Right hindlimb (tissue), 1 donor: ENCODE measurements at regions not wholly inside any gene's neighbourhood (a gene's known extent, or its start where the extent isn't known, plus 50 kb on each side); places are given as distances from the start of the nearest gene placed in this dataset.
"Not testable (repeated sequence)": the region's sequence is repeated elsewhere in the genome, so short reads cannot be mapped to it uniquely, and the experiment has no call there.

Source experiments
- DNase-seq: peaks from one replicate; pipeline ENCODE4 v3.0.0-alpha.2; 2018

DNA sequence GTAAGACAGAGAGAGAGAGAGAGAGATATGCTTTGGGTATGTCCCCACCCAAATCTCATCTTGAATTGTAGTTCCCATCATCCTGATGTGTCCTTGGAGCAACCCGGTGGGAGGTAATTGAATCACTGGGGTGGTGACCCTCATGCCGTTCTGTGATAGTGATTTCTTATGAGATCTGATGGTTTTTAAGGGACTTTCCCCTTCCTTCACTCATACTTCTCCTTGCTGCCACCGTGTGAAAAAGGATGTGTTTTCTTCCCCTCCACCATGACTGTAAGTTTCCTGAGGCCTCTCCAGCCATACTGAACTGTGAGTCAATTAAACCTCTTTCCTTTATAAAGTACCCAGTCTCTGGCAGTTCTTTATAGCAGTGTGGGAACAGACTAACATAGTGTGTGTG is 60.3 kb downstream of the EOMES start:
- no peak for DNase-seq

- peak; percentile 43 for DNase-seq
Observed at GRCh38 chr3:27659279-27660021, 62.7 kb downstream of the EOMES start.

GRCh38 chr3:27658741-27659140 is 63.4 kb downstream of the EOMES start:
- DNase-seq, result no peak

DNA sequence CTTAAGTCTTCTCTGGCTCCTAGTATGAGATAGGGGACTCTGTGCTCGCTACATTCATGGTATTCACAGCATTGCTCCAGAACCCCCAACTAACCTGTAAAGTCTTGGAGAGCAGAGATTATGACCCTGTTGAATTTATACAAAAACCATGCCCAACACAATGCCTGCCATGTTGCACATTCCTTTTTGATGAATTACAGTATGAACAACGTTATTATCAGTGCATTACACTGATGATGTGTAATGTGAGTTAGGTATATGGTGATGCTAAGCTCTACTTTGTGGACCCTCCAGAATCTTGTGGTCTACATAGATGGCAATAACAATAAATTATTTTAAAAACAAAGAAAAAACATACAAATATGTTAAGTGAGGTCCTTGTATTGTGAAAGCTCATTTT is 64.3 kb downstream of the EOMES start:
- DNase-seq, result no peak

DNA sequence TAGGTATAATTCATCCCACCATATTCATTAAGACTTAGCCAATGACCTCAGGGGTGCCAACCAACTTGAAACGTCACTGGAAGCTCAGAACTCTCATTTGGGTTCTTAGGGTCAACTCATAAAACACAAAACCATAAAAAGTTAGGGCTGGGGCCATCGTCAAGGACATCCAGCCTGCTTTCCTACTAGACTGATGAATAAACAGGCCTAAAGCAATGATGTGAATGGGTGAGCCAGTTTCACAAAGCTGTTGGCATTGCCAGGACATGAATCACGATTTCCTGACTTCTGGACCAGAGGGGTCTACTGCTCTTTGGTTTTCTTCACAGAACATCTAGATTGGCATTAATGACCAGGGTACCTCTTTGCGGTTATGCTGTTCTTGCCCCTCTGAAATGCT is 64.7 kb downstream of the EOMES start:
- DNase-seq, result no peak

DNA sequence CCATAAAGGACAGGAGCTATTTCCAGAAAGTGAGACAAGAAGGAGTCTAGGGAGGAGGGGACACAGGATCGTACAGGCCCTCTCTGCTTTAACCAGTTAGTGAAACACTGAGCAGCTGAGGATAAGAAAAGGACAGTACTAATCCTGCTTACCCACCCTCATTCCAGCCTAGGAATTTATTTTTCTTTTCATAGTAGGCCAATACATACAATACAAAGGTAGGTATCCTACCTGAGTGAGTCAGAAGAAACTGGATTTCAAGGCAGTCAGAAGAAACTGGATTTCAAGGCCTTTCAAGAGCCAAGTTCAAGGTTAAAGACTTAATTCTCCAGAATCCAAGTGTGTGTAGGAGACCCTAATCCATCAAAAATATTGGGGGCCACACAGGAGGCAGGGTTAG is 65.3 kb downstream of the EOMES start:
- DNase-seq, result no peak

DNA sequence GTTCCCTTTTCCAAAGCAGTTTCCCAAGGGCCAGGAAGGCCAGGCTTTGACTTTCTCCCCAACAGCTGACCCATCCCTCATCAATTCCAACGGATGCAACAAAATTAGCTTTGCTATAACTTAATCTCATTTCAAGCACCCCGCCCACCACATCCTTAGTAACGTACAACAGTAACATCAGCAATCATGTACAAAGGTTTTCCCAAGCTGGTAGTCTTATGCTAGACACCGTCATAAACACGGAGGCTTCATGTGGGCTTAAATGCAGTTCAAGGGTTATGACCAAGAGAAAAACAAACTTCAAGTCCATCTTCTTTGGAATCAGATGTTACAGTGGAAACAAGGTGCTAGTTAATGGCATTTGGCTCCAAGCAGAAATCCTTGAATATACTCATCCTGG is 66.6 kb downstream of the EOMES start:
- no peak for DNase-seq

GRCh38 chr3:27653803-27654558 is 68.1 kb downstream of the EOMES start:
- no peak for DNase-seq

- DNase-seq, result no peak
Observed at GRCh38 chr3:27649277-27649676, 72.8 kb downstream of the EOMES start.

DNA sequence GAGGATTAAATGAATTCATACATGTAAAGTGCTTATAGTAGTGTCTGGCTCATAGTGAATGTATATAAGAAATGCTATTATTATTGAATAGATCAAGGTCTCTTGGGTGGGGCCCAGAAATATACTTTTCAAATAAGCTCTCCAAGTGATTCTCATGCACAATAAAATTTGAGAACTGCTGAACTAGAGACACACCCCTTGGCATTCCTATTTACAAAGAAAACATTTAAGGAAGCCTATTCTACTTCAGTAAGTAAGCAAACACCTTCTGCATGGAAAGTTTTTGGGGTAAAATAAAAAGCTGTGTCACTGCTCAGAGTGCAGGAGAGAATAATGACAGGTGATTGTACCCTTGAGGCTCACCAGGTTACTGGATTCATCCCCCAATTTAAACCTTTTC is 75.2 kb downstream of the EOMES start:
- DNase-seq, result no peak

GRCh38 chr3:27644941-27645340 is 77.2 kb downstream of the EOMES start:
- no peak for DNase-seq

- DNase-seq, result no peak
Observed at GRCh38 chr3:27643355-27643754, 78.8 kb downstream of the EOMES start.

GRCh38 chr3:27642796-27643195 is 79.3 kb downstream of the EOMES start:
- DNase-seq, result no peak

DNA sequence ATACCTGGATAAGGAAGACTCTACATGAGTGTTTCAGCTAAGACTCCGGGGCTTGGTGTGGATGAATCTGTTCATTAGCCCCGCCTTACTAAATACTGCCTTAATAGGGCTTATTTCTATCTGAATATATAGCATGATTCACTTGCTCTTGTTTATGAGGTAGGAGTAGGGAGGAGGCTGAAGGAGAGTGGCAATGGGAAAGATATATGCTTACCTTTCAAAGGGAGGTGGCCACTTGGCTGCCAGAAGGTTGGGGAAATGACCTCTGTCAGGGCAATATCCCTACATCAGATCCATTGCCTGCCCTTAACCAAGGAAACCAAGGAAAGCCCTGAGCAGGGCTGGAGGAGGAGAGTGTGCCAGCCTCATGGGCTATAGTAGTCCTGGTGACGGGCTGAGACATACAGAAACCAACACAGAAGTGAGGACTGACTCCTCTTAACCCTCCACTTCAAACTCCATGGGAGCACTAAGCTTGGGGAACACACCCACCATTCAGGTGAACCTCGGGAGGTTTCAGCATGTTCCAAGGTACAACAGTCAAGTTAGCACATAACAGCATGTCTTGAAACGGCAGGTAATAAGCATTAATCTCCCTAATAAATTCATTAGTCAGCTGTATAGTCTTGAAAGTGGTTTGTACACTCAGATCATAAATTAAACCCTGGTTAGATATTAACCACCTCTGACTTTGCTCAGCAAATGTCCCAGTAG is 80.1 kb downstream of the EOMES start:
- DNase-seq, result no peak

DNA sequence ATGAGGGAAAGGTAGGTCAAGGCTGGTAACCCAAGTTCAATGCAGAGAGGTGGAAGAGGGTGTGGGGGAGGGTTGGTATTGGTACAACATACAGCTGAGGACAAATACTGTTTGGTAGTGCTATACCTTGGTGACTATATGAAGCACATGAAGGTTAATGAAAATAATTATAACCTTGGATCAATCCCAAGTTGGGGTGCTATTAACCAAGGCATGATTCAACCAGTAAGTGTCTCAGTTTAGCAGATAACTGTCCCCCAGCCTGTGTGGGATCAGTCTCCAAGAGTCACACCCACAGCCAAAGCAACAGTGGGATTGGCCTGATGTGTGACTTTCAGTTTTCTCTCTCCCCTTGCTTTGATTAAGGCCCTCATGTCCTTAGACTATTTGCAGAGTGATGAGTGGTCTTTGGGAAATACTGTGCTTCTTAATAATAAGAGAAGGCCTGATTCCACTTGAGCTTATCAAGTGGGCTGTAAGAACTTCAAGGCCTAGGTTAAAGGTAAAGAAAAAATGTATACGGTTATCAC is 80.8 kb downstream of the EOMES start:
- no peak for DNase-seq

DNA sequence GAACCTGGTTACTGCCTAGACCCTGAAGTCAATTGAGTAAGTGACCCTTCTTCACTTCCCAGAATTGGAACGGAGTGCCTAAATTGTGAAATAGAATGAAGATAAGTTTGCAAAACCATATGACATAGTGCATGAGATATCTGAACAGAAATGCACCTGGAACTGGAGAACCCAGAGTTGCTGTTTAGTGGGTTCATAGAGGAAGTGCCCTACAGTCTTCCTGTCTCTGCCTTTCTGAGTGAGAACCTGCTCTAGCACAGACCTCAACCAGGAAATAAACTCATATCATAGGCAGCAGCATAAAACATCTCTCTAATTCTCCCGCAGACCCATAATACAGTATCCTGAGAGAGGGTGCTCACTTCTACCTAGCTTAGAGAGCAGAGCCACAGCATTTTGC is 82.9 kb downstream of the EOMES start:
- no peak for DNase-seq

DNA sequence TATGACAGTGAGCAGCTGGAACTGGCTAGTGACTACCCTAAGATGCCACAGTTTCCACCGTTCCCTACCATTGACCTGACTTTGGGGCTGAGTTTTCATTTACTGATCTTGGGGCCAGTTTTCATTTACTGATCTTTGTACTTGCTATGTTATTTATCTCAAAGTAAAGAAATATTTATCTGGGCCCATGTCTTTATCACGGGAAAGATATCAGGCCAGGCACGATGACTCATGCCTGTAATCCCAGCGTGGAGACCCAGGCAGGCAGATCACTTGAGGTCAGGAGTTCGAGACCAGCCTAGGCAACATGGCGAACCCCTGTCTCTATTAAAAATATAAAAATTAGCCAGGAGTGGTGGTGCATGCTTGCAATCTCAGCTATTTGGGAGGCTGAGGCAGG is 83.5 kb downstream of the EOMES start:
- DNase-seq, result no peak

- DNase-seq, result no peak
Observed at GRCh38 chr3:27637346-27637995, 84.7 kb downstream of the EOMES start.

GRCh38 chr3:27635006-27635405 is 87.1 kb downstream of the EOMES start:
- not testable (repeated sequence) for DNase-seq

DNA sequence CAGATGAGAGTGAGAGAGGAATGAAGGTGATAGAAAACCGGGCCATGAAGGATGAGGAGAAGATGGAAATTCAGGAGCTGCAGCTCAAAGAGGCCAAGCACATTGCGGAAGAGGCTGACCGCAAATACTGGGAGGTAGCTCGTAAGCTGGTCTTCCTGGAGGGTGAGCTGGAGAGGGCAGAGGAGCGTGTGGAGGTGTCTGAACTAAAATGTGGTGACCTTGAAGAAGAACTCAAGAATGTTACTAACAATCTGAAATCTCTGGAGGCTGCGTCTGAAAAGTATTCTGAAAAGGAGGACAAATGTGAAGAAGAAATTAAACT is 88.9 kb downstream of the EOMES start:
- DNase-seq, result no peak

DNA sequence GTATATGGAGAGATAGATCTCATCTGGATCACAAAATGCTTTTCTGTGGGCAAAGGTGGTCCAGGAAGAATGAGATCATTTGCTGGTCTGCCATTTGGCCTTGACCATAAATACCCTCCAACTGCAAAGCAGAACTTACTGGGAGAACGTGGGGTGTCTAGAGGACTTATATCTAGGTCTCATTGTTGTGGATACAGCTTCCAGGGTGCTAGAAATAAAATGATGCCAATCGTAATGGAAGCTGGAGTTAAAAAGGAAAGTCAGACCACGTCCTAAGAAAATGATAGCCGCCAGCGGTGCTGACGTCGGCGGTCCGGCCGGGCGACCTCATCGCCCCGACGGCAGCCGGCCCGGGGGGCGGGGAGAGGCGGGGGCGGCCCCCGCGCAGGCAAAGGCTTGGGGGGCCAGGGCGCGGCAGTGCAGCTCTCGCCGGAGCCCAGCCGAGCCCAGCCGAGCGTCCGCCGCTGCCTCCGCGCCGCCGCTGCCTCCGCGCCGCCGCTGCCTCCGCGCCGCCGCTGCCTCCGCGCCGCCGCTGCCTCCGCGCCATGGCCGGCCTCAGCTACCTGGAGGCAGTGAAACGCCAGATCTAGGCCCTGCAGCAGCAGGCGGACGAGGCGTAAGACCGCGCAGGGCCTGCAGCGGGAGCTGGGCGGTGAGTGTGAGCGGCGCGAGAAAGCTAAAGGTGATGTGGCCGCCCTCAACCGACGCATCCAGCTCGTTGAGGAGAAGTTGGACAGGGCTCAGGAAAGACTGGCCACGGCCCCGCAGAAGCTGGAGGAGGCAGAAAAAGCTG is 89.5 kb downstream of the EOMES start:
- DNase-seq, result peak; percentile 64

- no peak for DNase-seq
Observed at GRCh38 chr3:27630885-27631284, 91.2 kb downstream of the EOMES start.
